H9 (cell line): ENCODE measurements at regions not wholly inside any gene's neighbourhood (a gene's known extent, or its start where the extent isn't known, plus 50 kb on each side); places are given as distances from the start of the nearest gene placed in this dataset.

Experiments
- DNase-seq: peaks from one replicate; pipeline ENCODE4 v3.0.0-alpha.2; 2017
- H2AFZ ChIP-seq: one replicate; pipeline ENCODE4 v1.6.1; 2013; ENCODE audit warnings: mild to moderate bottlenecking, low read length, control low read depth, moderate library complexity
- H2AK5ac ChIP-seq: 2 replicates; pipeline ENCODE4 v1.6.1; 2013; ENCODE audit warnings: low read length, control low read depth, mixed read lengths; ENCODE audit not compliant: insufficient read length
- H2BK120ac ChIP-seq: one replicate; pipeline ENCODE4 v1.6.1; 2013; ENCODE audit warnings: low read depth, mild to moderate bottlenecking, low read length, control low read depth, inconsistent platforms; ENCODE audit not compliant: poor library complexity, severe bottlenecking
- H2BK12ac ChIP-seq: 2 replicates; pipeline ENCODE4 v1.6.1; 2013; ENCODE audit warnings: low read length, control low read depth, mixed read lengths, low read depth; ENCODE audit not compliant: insufficient read length
- H2BK15ac ChIP-seq: 2 replicates; pipeline ENCODE4 v1.6.1; 2013; ENCODE audit warnings: low read depth, low read length, control low read depth
- H2BK20ac ChIP-seq: one replicate; pipeline ENCODE4 v1.6.1; 2013; ENCODE audit warnings: low read depth, mild to moderate bottlenecking, low read length, control low read depth, inconsistent platforms; ENCODE audit not compliant: poor library complexity, severe bottlenecking
- H2BK5ac ChIP-seq: 2 replicates; pipeline ENCODE4 v1.6.1; 2013; ENCODE audit warnings: low read length, control low read depth, mixed read lengths; ENCODE audit not compliant: insufficient read length
- H3K14ac ChIP-seq: 2 replicates; pipeline ENCODE4 v1.6.1; 2013; ENCODE audit warnings: low read length, control low read depth; ENCODE audit not compliant: insufficient read depth
- H3K18ac ChIP-seq: 2 replicates; pipeline ENCODE4 v1.6.1; 2013; ENCODE audit warnings: low read depth, mild to moderate bottlenecking, mixed read lengths, low read length, control low read depth; ENCODE audit not compliant: insufficient read length
- H3K23ac ChIP-seq: 2 replicates; pipeline ENCODE4 v1.6.1; 2013; ENCODE audit warnings: low read length, control low read depth, mixed read lengths, low read depth; ENCODE audit not compliant: insufficient read length
- H3K23me2 ChIP-seq: 2 replicates; pipeline ENCODE4 v1.6.1; 2013; ENCODE audit warnings: low read depth, mild to moderate bottlenecking, mixed read lengths, low read length, control low read depth; ENCODE audit not compliant: insufficient read length, poor library complexity, severe bottlenecking
- H3K27ac ChIP-seq: 2 replicates; pipeline ENCODE4 v1.5.1; 2013; ENCODE audit warnings: low read length, control low read depth, mixed read lengths, low read depth; ENCODE audit not compliant: insufficient read length
- H3K27me3 ChIP-seq: 2 replicates; pipeline ENCODE4 v1.6.1; 2013; ENCODE audit warnings: low read length, control low read depth, inconsistent platforms; ENCODE audit not compliant: insufficient read depth
- H3K4ac ChIP-seq: 2 replicates; pipeline ENCODE4 v1.6.1; 2013; ENCODE audit warnings: low read depth, mild to moderate bottlenecking, control low read depth, inconsistent platforms, low read length, moderate library complexity
- H3K4me1 ChIP-seq: 2 replicates; pipeline ENCODE4 v1.6.1; 2013; ENCODE audit warnings: low read length, control low read depth, inconsistent platforms; ENCODE audit not compliant: insufficient read depth
- H3K4me2 ChIP-seq: 2 replicates; pipeline ENCODE4 v1.6.1; 2013; ENCODE audit warnings: low read length, control low read depth, mixed read lengths; ENCODE audit not compliant: insufficient read length, insufficient read depth
- H3K56ac ChIP-seq: 2 replicates; pipeline ENCODE4 v1.6.1; 2013; ENCODE audit warnings: low read depth, mild to moderate bottlenecking, mixed read lengths, low read length, control low read depth; ENCODE audit not compliant: insufficient read length
- H3K79me1 ChIP-seq: 2 replicates; pipeline ENCODE4 v1.6.1; 2013; ENCODE audit warnings: low read depth, mild to moderate bottlenecking, moderate library complexity, low read length, control low read depth, inconsistent platforms; ENCODE audit not compliant: insufficient read depth, poor library complexity, severe bottlenecking
- H3K79me2 ChIP-seq: 2 replicates; pipeline ENCODE4 v1.6.1; 2013; ENCODE audit warnings: low read length, control low read depth, inconsistent platforms; ENCODE audit not compliant: insufficient read depth
- H3K9ac ChIP-seq: 2 replicates; pipeline ENCODE4 v1.6.1; 2013; ENCODE audit warnings: low read length, control low read depth, mixed read lengths; ENCODE audit not compliant: insufficient read length; ENCODE audit errors: extremely low read depth
- H3K9me3 ChIP-seq: one replicate; pipeline ENCODE4 v1.6.1; 2013; ENCODE audit warnings: low read depth, low read length, inconsistent platforms; ENCODE audit not compliant: control insufficient read depth
- H3T11ph ChIP-seq: one replicate; pipeline ENCODE4 v1.6.1; 2013; ENCODE audit warnings: mild to moderate bottlenecking, low read length, control low read depth, inconsistent platforms
- H4K20me1 ChIP-seq: one replicate; pipeline ENCODE4 v1.6.1; 2013; ENCODE audit not compliant: control insufficient read depth, insufficient read length, insufficient read depth
- H4K5ac ChIP-seq: 2 replicates; pipeline ENCODE4 v1.6.1; 2013; ENCODE audit warnings: low read depth, mild to moderate bottlenecking, mixed read lengths, low read length, control low read depth; ENCODE audit not compliant: insufficient read length
- H4K8ac ChIP-seq: replicated peaks from 2 replicates; pipeline ENCODE4 v1.6.1; 2013; ENCODE audit warnings: low read length, control low read depth, mixed read lengths, low read depth; ENCODE audit not compliant: insufficient read length
- H4K91ac ChIP-seq: 2 replicates; pipeline ENCODE4 v1.6.1; 2013; ENCODE audit warnings: low read depth, mild to moderate bottlenecking, moderate library complexity, mixed read lengths, low read length, control low read depth; ENCODE audit not compliant: insufficient read length
- H3K27ac Mint-ChIP-seq, 3 experiments: 2 replicates in 2 of 3; 3 replicates in 1 of 3; pipeline ENCODE4 v1.8.0; 2020 to 2021; ENCODE audit warnings: mixed read lengths in 3 of 3, mild to moderate bottlenecking in 1 of 3, moderate library complexity in 1 of 3
- H3K27me3 Mint-ChIP-seq: 2 replicates; pipeline ENCODE4 v1.8.0; 2021; ENCODE audit warnings: low read depth, mild to moderate bottlenecking, moderate library complexity, mixed read lengths
- H3K36me3 Mint-ChIP-seq, 3 experiments: 2 replicates in 2 of 3; 3 replicates in 1 of 3; pipeline ENCODE4 v1.8.0; 2020 to 2021; ENCODE audit warnings: low read depth in 3 of 3, mixed read lengths in 3 of 3; ENCODE audit not compliant: insufficient read depth in 1 of 3
- H3K4me1 Mint-ChIP-seq, 2 experiments: 2 replicates each; pipeline ENCODE4 v1.8.0; 2020; ENCODE audit warnings: mixed read lengths in 2 of 2
- H3K4me3 Mint-ChIP-seq, 2 experiments: 2 replicates in 1 of 2; 3 replicates in 1 of 2; pipeline ENCODE4 v1.8.0; 2020 to 2021; ENCODE audit warnings: mild to moderate bottlenecking in 2 of 2, mixed read lengths in 2 of 2, moderate library complexity in 1 of 2
- H3K9me3 Mint-ChIP-seq, 2 experiments: 2 replicates in 1 of 2; 3 replicates in 1 of 2; pipeline ENCODE4 v1.8.0; 2020; ENCODE audit warnings: mild to moderate bottlenecking in 2 of 2, mixed read lengths in 2 of 2, moderate library complexity in 1 of 2
- CTCF ChIP-seq: fragments of 200-600 bp; sonication (generic); conservative IDR thresholded peaks from 3 replicates; pipeline ENCODE4 v1.8.0; 2021; ENCODE audit warnings: antibody characterized with exemption, mild to moderate bottlenecking
- WGBS: extraction: QIAGEN DNeasy Blood & Tissue Kit; methylation state at CpG from one replicate; pipeline ENCODE4 v1.1.7; 2013; ENCODE audit warnings: missing lambda C conversion rate, low lambda C conversion rate, mixed read lengths; ENCODE audit not compliant: insufficient read length; ENCODE audit errors: extremely low coverage; 5-methylcytosine and 5-hydroxymethylcytosine counted together

- H3K9me3 ChIP-seq, result no peaks in the 10 kb centered on the region
- Mint-ChIP-seq H3K9me3 (no peaks in the 10 kb centered on the region), H3K36me3 (no peaks in the 10 kb centered on the region; a peak in 1 of 7 replicates), H3K4me1 (peaks cover 13 to 14% of the 10 kb centered on the region in 2 experiments), H3K27ac (no peak overlapping the region), H3K27me3 (no peaks in the 10 kb centered on the region), H3K4me3 (no peak overlapping the region)
- no peak overlapping the region for H3K18ac ChIP-seq
- TF ChIP-seq CTCF, result no peak
- no peak overlapping the region for H2BK12ac ChIP-seq
- H3K4ac ChIP-seq, result no peak overlapping the region
- no peak overlapping the region for H3K9ac ChIP-seq
- H2AK5ac ChIP-seq, result no peak overlapping the region
- H3K27me3 ChIP-seq, result no peaks in the 10 kb centered on the region
- no peak overlapping the region for H2AFZ ChIP-seq
- DNase-seq, result no peak
- H3K4me2 ChIP-seq, result no peak overlapping the region
- no peak overlapping the region for H3K14ac ChIP-seq
- H3T11ph ChIP-seq, result no peak overlapping the region
- no peak overlapping the region for H2BK15ac ChIP-seq
- no peak overlapping the region for H3K27ac ChIP-seq
- WGBS, result no CpG with 5 or more reads among the region's 4 CpGs
- H3K79me2 ChIP-seq, result no peaks in the 10 kb centered on the region
- no peak overlapping the region for H3K56ac ChIP-seq
- H4K20me1 ChIP-seq, result no peaks in the 10 kb centered on the region
- no peak overlapping the region for H2BK5ac ChIP-seq
- no peaks in the 10 kb centered on the region for H3K79me1 ChIP-seq
- H2BK20ac ChIP-seq, result no peak overlapping the region
- no peak overlapping the region for H4K5ac ChIP-seq
- H2BK120ac ChIP-seq, result no peak overlapping the region
- peaks cover 2% of the 10 kb centered on the region; the same call in 1 of the 2 replicates for H3K4me1 ChIP-seq
- no peak overlapping the region for H3K23ac ChIP-seq
- no peaks in the 10 kb centered on the region for H3K23me2 ChIP-seq
- H4K8ac ChIP-seq, result no peak overlapping the region
- no peak overlapping the region for H4K91ac ChIP-seq
Measured at GRCh38 chr13:67854990-67855389, 624.9 kb upstream of the PCDH9 start.
